ENCODE measurements at regions not wholly inside any gene's neighbourhood (a gene's known extent, or its start where the extent isn't known, plus 50 kb on each side); places are given as distances from the start of the nearest gene placed in this dataset.

DNA sequence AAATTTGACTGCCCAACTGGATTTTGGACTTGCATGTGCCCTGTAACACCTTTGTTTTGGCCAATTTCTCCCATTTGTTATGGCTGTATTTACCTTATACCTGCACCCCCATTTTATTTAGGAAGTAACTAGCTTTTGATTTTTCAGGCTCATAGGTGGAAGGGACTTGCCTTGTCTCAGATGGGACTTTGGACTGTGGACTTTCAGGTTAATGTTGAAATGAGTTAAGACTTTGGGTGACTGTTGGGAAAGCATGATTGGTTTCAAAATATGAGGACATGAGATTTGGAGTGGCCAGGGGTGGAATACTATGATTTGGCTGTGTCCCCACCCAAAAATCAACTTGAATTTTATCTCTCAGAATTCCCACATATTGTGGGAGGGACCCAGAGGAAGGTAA is 490.2 kb downstream of the PRR16 start:
- ATAC-seq (ENCODE audit: low FRiP score) = no peak
- no peak for DNase-seq (ENCODE audit: low spot score)
- TF ChIP-seq, protein P1, sequence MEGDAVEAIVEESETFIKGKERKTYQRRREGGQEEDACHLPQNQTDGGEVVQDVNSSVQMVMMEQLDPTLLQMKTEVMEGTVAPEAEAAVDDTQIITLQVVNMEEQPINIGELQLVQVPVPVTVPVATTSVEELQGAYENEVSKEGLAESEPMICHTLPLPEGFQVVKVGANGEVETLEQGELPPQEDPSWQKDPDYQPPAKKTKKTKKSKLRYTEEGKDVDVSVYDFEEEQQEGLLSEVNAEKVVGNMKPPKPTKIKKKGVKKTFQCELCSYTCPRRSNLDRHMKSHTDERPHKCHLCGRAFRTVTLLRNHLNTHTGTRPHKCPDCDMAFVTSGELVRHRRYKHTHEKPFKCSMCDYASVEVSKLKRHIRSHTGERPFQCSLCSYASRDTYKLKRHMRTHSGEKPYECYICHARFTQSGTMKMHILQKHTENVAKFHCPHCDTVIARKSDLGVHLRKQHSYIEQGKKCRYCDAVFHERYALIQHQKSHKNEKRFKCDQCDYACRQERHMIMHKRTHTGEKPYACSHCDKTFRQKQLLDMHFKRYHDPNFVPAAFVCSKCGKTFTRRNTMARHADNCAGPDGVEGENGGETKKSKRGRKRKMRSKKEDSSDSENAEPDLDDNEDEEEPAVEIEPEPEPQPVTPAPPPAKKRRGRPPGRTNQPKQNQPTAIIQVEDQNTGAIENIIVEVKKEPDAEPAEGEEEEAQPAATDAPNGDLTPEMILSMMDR (IDR thresholded peaks at IDR 0.05) = no peak

DNA sequence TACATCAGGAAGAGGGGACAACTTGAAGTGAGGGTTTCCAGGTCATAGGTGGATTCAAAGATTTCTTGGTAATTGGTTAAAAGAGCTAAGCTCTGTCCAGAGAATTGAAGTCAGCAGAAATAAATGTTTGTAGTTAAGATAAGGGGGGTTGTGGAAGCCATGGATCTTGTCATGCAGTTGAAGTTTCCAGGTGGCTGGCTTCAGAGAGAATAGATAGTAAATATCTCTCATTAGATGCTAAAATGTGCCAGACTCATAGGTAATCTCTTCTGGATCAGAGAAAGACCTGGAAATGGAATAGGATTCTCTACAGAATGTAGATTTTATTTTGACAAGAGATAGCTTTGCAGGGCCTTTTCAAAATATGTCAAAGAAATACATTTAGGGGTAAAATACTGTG is 491.7 kb downstream of the PRR16 start:
- no peak for DNase-seq (ENCODE audit: low spot score)
- no peak for ATAC-seq (ENCODE audit: low FRiP score)
- TF ChIP-seq, protein P1 (IDR thresholded peaks at IDR 0.05) = no peak

DNA sequence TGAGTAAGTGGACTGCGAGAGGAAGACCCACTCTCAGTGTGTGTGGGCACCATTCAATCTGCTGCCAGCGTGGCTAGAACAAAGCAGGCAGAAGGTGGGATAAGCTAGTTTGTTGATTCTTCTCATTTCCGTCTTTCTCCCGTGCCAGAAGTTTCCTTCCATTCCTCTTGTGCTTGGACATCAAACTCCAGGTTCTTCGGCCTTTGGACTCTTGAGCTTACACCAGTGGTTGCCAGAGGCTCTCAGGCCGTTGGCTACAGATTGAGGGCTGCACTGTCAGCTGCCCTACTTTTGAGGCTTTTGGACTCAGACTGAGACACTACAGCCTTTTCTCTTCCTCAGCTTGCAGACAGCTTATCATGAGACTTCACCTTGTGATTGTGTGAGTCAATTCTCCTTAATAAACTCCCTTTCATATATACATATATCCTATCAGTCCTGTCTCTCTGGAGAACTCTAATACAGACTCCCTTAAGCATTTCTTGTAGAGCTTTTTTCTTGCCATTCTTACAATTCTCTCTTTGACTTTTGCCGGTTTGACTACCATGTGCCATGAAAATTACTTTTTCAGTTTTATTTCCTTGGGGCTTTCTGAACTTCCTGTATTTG is 494.9 kb downstream of the PRR16 start:
- no peak for DNase-seq (ENCODE audit: low spot score)
- no peak for ATAC-seq (ENCODE audit: low FRiP score)
- TF ChIP-seq, protein P1 (IDR thresholded peaks at IDR 0.05) = no peak

DNA sequence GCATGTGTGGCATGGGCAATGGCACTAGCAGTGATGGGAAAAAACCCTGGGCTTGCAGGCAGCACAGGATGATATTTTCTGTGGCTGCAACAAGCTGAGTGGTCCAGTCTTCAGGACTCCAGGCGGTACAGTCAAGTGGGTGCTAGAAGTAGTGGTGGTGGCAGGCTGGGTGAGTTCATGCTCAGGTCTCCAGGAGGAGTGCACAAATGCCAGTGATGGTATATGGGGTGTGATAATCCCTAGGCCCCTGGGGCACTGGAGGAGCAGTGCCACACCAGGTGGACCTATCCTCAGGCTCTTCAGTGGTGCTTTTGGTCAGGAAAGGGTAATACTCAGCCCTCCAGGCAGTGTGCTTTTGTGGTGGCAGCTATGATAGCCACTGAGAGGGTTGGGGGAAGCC is 496.4 kb downstream of the PRR16 start:
- ATAC-seq (ENCODE audit: low FRiP score) = no peak
- TF ChIP-seq, protein P1 (IDR thresholded peaks at IDR 0.05) = no peak

DNA sequence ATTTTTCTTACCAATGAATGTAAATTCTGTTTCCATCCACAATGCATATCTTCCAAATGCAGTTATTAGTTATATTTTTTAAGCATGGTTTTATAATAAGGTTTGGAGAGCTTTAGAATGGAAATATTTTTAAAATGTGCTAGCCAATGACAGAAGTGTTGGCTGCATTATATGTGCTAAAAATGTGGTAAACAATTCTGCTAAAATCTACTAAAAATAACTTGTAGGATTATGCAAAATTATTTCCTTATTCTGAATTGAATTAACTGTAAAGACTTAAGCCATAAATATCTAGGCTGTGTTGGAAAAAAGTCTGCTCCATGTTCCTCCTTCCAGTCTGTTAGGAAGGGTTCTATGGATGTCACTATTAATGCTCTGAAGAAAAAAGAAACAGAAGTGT is 503.3 kb downstream of the PRR16 start:
- DNase-seq (ENCODE audit: low spot score) (no peak), ATAC-seq (ENCODE audit: low FRiP score) (no peak)
- TF ChIP-seq, protein P1 (IDR thresholded peaks at IDR 0.05) = no peak

More for the DNA sequence above, 496.4 kb downstream of the PRR16 start:
- no peak for DNase-seq (ENCODE audit: low spot score)

DNA sequence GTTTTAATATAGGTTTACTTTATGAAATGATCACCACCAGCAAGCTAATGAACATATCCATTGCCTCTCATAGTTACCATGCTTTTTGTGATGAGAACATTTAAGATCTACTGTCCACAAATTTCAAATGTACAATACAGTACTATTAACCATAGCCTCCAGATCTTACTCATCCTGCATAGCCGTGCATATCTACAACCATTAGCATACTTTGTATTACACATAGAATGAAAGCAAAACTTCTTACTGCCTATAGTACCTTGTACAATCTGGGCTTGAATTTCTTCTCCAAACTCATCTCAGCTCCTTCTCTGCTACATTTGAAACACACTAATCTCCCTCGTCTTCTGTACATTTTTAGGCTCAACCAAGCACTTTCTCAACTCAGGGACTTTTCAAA is 510.6 kb downstream of the PRR16 start:
- DNase-seq (ENCODE audit: low spot score) = no peak
- TF ChIP-seq, protein P1 (IDR thresholded peaks at IDR 0.05) = no peak
- no peak for ATAC-seq (ENCODE audit: low FRiP score)

DNA sequence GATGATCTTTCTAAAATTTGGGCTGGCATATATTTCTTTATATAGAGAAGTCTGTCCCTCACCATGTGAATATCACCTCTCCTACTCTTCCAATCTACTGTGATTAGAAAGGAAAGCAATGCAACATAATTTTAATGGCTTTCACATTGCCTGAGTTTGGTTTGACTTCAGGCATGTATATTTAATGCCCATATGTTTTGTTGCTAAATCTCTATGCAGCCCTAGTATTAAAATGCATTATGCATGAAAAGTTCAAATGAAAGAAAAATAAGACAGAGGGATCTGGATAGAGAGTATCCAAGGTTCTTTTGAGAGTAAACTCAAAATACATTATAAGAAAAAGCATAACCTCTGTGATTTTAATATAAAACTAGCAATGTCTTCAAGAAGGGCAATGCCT is 518.3 kb downstream of the PRR16 start:
- no peak for DNase-seq (ENCODE audit: low spot score)
- ATAC-seq (ENCODE audit: low FRiP score) = no peak
- TF ChIP-seq, protein P1 (IDR thresholded peaks at IDR 0.05) = no peak

Data from omental fat pad (tissue), 3 donors.